ENCODE measurements at regions not wholly inside any gene's neighbourhood (a gene's known extent, or its start where the extent isn't known, plus 50 kb on each side); places are given as distances from the start of the nearest gene placed in this dataset.
"Not testable (repeated sequence)": the region's sequence is repeated elsewhere in the genome, so short reads cannot be mapped to it uniquely, and the experiment has no call there.

- Histone ChIP-seq H2AFZ (ENCODE audit: low read depth, low read length) (no peak overlapping the region), H3K9me3 (ENCODE audit: insufficient read depth, low read length, severe bottlenecking) (no peaks in the 10 kb centered on the region), H3K4me1 (ENCODE audit: insufficient read depth, low read length) (no peaks in the 10 kb centered on the region), H3K4me3 (ENCODE audit: low read depth in 1 of 2, low read length in 2 of 2) (no peak overlapping the region), H3K27ac (ENCODE audit: low read length) (no peak overlapping the region), H3K4me2 (ENCODE audit: insufficient read depth, low read length) (no peak overlapping the region), H3K9ac (ENCODE audit: low read depth, low read length) (no peak overlapping the region), H3K27me3 (ENCODE audit: insufficient read depth, low read length, poor library complexity) (no peaks in the 10 kb centered on the region), H4K20me1 (ENCODE audit: insufficient read depth, low read length) (no peaks in the 10 kb centered on the region), H3K79me2 (ENCODE audit: insufficient read depth, low read length) (no peaks in the 10 kb centered on the region), H3K36me3 (ENCODE audit: insufficient read depth, low read length) (no peaks in the 10 kb centered on the region)
- TF ChIP-seq, protein P1, sequence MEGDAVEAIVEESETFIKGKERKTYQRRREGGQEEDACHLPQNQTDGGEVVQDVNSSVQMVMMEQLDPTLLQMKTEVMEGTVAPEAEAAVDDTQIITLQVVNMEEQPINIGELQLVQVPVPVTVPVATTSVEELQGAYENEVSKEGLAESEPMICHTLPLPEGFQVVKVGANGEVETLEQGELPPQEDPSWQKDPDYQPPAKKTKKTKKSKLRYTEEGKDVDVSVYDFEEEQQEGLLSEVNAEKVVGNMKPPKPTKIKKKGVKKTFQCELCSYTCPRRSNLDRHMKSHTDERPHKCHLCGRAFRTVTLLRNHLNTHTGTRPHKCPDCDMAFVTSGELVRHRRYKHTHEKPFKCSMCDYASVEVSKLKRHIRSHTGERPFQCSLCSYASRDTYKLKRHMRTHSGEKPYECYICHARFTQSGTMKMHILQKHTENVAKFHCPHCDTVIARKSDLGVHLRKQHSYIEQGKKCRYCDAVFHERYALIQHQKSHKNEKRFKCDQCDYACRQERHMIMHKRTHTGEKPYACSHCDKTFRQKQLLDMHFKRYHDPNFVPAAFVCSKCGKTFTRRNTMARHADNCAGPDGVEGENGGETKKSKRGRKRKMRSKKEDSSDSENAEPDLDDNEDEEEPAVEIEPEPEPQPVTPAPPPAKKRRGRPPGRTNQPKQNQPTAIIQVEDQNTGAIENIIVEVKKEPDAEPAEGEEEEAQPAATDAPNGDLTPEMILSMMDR (IDR thresholded peaks at IDR 0.05; ENCODE audit: borderline replicate concordance, extremely low read depth, low read length, poor library complexity, severe bottlenecking) = no peak
- no peak for TF ChIP-seq EZH2 (IDR thresholded peaks at IDR 0.05; ENCODE audit: borderline replicate concordance, low read depth, low read length, severe bottlenecking)
- ATAC-seq (ENCODE audit: insufficient read depth, low read depth) (no peak), DNase-seq (no peak)
Measured at GRCh38 chr4:118410138-118410537, 57.3 kb upstream of the PRSS12 start.

DNA sequence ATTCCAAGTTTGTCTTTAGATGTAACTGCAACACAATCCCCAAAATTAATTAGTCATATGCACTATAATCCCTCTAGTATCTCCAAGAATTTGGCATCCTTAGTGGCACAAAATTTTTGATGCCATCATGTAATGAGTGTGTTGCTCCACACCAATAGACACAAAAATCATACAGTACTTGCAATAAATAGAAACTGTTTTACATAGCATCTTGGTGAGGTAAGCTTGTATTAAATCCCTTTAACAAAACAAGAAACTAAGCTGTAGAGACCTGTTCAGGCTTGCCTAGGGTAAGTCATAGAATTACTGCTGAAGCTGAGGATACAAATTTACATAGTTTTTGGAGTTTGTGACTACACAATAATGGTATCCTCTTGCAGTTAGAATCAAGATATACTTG lies 64.5 kb upstream of the PRSS12 start:
- Histone ChIP-seq H2AFZ (ENCODE audit: low read depth, low read length) (no peak overlapping the region), H3K4me1 (ENCODE audit: insufficient read depth, low read length) (no peaks in the 10 kb centered on the region), H3K79me2 (ENCODE audit: insufficient read depth, low read length) (no peaks in the 10 kb centered on the region), H4K20me1 (ENCODE audit: insufficient read depth, low read length) (no peaks in the 10 kb centered on the region), H3K27ac (ENCODE audit: low read length) (no peak overlapping the region), H3K27me3 (ENCODE audit: insufficient read depth, low read length, poor library complexity) (peaks cover 4% of the 10 kb centered on the region), H3K9me3 (ENCODE audit: insufficient read depth, low read length, severe bottlenecking) (no peaks in the 10 kb centered on the region), H3K9ac (ENCODE audit: low read depth, low read length) (no peak overlapping the region), H3K4me2 (ENCODE audit: insufficient read depth, low read length) (no peak overlapping the region), H3K36me3 (ENCODE audit: insufficient read depth, low read length) (no peaks in the 10 kb centered on the region), H3K4me3 (ENCODE audit: low read depth in 1 of 2, low read length in 2 of 2) (no peak overlapping the region)
- DNase-seq (no peak), ATAC-seq (ENCODE audit: insufficient read depth, low read depth) (no peak)
- TF ChIP-seq, protein P1 (IDR thresholded peaks at IDR 0.05; ENCODE audit: borderline replicate concordance, extremely low read depth, low read length, poor library complexity, severe bottlenecking) = no peak
- no peak for TF ChIP-seq EZH2 (IDR thresholded peaks at IDR 0.05; ENCODE audit: borderline replicate concordance, low read depth, low read length, severe bottlenecking)

DNA sequence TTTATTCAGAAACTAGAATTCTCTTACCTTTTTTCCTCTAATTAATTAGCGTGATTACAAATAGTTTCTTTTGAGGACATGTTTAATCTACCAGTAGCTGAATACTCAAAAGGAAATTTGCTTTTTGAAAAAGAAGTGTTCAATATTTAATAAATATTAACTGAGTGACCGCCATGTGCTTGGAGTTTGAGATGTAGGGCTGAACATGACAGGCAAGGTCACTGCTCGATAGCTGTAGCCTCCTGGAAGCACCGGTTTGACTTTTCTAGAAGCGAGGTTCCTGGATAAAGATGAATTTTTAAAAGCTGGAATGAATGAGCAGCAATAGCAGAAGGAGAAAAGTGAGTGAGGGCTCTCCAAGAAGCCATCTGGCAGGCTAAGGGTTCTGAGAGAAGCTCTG lies 65.0 kb upstream of the PRSS12 start:
- H4K20me1 ChIP-seq (ENCODE audit: insufficient read depth, low read length); DNase-seq; H3K4me2 ChIP-seq (ENCODE audit: insufficient read depth, low read length); H3K4me3 ChIP-seq (ENCODE audit: low read depth in 1 of 2, low read length in 2 of 2); H3K9ac ChIP-seq (ENCODE audit: low read depth, low read length); H3K27ac ChIP-seq (ENCODE audit: low read length); ATAC-seq (ENCODE audit: insufficient read depth, low read depth); H3K4me1 ChIP-seq (ENCODE audit: insufficient read depth, low read length); H3K36me3 ChIP-seq (ENCODE audit: insufficient read depth, low read length); H3K79me2 ChIP-seq (ENCODE audit: insufficient read depth, low read length); H3K9me3 ChIP-seq (ENCODE audit: insufficient read depth, low read length, severe bottlenecking); H3K27me3 ChIP-seq (ENCODE audit: insufficient read depth, low read length, poor library complexity); H2AFZ ChIP-seq (ENCODE audit: low read depth, low read length): not testable (repeated sequence)

- H3K4me2 ChIP-seq (ENCODE audit: insufficient read depth, low read length); H3K9me3 ChIP-seq (ENCODE audit: insufficient read depth, low read length, severe bottlenecking); H2AFZ ChIP-seq (ENCODE audit: low read depth, low read length); H3K27me3 ChIP-seq (ENCODE audit: insufficient read depth, low read length, poor library complexity); H4K20me1 ChIP-seq (ENCODE audit: insufficient read depth, low read length); H3K9ac ChIP-seq (ENCODE audit: low read depth, low read length); H3K36me3 ChIP-seq (ENCODE audit: insufficient read depth, low read length); H3K27ac ChIP-seq (ENCODE audit: low read length); ATAC-seq (ENCODE audit: insufficient read depth, low read depth); H3K4me3 ChIP-seq (ENCODE audit: low read depth in 1 of 2, low read length in 2 of 2); H3K4me1 ChIP-seq (ENCODE audit: insufficient read depth, low read length); H3K79me2 ChIP-seq (ENCODE audit: insufficient read depth, low read length); DNase-seq: not testable (repeated sequence)
Measured at GRCh38 chr4:118418396-118418795, 65.6 kb upstream of the PRSS12 start.

- not testable (repeated sequence) for H3K4me1 ChIP-seq (ENCODE audit: insufficient read depth, low read length); H3K9me3 ChIP-seq (ENCODE audit: insufficient read depth, low read length, severe bottlenecking); H3K4me3 ChIP-seq (ENCODE audit: low read depth in 1 of 2, low read length in 2 of 2); H3K27ac ChIP-seq (ENCODE audit: low read length); H4K20me1 ChIP-seq (ENCODE audit: insufficient read depth, low read length); H3K27me3 ChIP-seq (ENCODE audit: insufficient read depth, low read length, poor library complexity); H2AFZ ChIP-seq (ENCODE audit: low read depth, low read length); H3K9ac ChIP-seq (ENCODE audit: low read depth, low read length); H3K36me3 ChIP-seq (ENCODE audit: insufficient read depth, low read length); DNase-seq; H3K79me2 ChIP-seq (ENCODE audit: insufficient read depth, low read length); ATAC-seq (ENCODE audit: insufficient read depth, low read depth); H3K4me2 ChIP-seq (ENCODE audit: insufficient read depth, low read length)
Measured at GRCh38 chr4:118419626-118420025, 66.8 kb upstream of the PRSS12 start.
